H4 (cell line): ENCODE measurements at regions not wholly inside any gene's neighbourhood (a gene's known extent, or its start where the extent isn't known, plus 50 kb on each side); places are given as distances from the start of the nearest gene placed in this dataset.
"Not testable (repeated sequence)": the region's sequence is repeated elsewhere in the genome, so short reads cannot be mapped to it uniquely, and the experiment has no call there.

Experiments used
- DNase-seq: peaks from one replicate; pipeline ENCODE4 v3.0.0-alpha.2; 2015; ENCODE audit warnings: low spot score

DNA sequence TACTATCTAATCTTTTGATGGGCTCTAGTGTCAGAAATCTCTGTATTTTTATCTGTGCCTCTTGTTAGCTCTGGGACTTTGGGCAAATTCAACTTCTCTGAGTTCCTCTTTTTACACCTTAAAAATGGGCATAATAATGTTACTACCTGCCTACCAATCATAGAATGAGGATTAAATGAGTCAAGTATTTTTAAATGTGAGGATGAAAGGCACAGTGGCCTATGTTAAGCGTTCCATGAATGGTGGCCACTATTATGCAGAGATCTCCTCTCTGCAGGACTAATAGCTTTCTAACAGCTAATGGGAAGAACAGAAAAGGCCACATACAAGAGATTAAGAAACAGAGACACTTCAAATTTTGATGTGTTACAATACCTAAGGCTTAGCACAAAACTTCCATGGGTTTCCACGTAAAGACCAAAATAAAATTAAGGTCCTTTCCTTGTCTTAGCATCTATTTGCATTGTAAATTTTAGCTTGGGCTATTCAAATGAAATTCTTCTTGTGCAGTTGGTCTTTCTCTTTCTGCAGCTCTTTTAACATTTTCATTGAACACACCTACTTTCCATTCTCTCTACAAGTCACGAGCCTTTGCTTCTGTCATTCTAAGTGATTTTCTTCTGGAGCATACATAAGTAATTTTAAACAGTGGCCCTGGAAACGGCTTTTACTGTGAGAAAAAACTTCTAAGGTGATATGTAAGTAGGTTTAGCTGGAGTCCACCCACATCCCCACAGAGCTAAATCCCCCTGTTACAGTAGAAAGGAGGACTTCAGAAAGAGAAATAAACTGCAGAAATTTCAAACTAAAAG, 117.9 kb upstream of the MED14 start:
- DNase-seq = no peak

DNA sequence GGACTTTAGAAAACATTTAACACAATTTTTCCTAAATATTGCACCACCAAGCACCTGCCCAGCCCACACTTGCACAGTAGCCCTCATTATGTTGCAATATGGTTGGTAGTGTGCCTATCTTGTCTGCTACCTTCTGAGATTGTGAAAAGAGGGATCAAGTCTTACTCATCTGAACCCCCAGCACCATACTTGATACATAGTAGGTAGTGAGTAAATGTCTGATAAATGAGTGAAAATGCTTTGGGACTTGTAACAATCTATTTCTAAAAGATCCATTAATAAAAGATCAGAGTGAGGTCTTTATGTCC, 118.4 kb upstream of the MED14 start:
- DNase-seq = no peak

DNA sequence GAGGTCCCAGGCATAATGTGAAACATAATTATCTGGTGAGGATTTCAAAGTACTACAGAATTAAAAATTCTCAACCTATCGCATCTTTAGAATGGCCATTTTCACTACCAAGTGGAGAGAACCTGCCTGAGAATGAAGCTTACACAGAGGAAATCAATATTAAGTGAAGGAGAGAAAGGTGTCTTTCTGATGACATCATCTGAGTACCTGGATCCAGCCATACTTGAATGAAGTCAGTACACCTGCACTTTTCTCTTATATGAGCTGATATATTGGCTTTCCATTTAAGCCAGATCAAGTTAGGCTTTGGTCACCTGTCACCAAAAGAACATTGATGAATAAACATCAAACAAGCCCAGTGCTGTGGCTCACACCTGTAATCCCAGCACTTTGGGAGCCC, 118.9 kb upstream of the MED14 start:
- no peak for DNase-seq

DNA sequence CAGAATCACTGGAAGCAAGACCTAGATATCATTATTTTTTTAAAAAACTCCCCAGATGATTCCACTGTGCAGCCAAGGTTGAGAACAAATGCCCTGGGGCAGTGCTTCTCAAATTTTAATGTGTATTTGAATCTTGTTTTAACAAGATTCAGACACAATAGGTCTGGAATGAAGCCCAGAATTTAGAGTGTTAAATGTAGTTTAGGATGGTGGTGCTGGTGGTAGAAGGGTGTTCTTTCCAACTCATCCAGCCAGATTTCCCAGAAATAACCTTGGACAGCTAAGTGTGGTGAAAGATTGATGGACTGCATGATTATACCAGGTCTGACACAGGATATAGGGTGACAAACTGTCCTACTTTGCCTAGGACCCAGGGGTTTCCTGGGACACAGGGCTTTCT, 120.1 kb upstream of the MED14 start:
- DNase-seq = peak; percentile 17

DNA sequence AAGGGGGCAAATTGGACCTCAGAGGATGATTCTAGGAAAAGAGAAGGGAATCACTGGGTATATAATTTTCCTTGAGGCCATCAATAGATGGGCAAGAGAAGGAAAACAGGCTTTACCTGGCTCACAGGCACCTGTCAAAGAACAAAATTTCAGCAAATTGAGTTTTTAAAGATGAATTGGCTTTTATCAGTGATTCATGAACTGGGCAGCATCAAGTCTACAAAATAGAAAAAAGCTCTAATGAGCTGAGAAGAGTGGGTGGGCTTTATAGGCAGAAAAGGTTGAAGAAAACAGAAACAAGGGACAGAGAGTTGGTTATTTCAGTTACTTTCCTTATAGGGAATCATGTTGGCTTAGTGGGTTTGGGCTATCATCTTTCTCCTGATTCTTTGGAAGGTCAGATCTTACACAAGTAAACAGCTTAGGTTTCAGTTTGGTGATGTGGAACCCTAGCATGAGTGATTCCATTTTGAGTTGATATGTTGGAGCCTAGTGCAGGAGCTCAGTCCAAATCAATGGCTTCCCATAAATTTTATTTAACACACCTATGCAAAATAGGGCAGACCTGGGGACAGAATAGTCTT, 120.7 kb upstream of the MED14 start:
- no peak for DNase-seq

DNA sequence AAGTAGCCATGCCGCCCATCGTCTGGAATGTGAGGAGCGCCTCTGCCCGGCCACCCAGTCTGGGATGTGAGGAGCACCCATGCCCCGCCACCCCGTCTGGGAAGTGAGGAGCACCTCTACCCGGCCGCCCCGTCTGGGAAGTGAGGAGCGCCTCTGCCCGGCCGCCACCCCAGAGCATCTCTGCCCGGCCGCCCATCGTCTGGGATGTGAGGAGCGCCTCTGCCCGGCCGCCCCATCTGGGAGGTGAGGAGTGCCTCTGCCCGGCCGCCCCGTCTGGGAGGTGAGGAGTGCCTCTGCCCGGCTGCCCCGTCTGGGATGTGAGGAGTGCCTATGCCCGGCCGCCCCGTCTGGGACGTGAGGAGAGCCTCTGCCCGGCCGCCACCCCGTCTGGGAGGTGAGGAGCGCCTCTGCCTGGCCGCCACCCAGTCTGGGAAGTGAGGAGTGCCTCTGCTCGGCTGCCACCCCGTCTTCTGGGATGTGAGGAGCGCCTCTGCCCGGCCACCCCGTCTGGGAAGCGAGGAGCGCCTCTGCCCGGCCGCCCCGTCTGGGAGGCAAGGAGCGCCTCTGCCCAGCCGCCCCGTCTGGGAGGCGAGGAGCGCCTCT, 126.7 kb upstream of the MED14 start:
- not testable (repeated sequence) for DNase-seq

DNA sequence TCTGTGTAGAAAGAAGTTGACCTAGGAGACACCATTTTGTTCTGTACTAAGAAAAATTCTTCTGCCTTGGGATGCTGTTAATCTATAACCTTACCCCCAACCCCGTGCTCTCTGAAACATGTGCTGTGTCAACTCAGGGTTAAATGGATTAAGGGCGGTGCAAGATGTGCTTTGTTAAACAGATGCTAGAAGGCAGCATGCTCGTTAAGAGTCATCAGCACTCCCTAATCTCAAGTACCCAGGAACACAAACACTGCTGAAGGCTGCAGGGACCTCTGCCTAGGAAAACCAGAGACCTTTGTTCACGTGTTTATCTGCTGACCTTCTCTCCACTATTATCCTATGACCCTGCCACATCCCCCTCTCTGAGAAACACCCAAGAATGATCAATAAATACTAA, 127.9 kb upstream of the MED14 start:
- not testable (repeated sequence) for DNase-seq

DNA sequence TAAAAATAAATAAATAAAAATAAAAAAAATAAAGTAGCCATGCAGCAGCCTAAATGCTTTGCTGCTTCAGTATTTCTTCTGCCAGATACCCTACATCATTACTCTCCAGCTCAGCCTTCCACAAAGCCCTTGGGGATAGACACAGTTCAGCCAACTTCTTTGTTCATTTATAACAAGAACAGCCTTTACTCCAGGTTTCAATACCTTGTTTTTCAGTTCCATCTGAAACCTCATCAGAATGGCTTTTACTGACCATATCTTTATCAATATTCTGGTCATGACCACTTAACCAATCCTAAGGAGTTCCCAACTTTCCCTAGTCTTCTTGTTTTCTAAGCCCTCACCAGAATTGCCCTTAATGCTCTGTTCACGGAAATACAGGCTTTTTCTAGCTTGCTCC, 128.3 kb upstream of the MED14 start:
- DNase-seq = no peak

DNA sequence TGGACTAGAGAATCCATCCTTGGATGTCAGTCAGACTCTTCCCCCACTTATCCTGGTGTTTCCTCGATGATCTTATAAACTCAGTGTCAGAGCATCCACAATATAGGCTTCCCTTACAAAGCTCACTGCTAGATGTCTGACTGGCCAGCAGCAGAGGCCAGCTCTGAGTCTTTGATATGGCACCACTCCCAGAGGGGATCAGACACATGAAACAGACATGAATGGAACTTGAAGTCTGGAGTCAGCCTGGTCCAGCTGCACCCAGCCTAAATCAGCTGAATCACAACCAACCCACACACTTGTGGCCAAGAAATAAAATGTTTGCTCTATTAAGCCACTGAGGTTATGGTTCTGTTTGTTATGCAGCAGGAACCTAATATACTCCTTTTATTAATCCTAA, 129.6 kb upstream of the MED14 start:
- DNase-seq = no peak

DNA sequence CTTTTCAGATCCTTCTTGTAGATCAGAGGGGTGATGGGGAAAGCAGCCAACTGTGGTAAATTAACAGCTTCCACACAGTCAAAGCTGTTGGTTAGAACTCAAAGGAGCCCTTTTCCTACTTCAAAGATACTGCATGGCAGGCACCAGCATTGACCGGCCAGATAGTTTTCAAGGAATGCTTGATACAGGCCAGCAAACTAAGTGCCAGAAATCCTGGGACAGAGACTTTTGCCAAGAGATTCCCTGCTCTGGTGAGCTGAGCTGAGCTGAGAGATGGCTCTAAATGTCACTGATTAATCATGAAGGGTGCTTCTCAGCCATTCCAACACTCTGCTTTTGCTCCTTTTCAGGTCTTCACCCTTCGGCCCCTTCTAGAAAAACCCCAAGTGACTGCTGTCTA, 131.6 kb upstream of the MED14 start:
- DNase-seq = no peak

DNA sequence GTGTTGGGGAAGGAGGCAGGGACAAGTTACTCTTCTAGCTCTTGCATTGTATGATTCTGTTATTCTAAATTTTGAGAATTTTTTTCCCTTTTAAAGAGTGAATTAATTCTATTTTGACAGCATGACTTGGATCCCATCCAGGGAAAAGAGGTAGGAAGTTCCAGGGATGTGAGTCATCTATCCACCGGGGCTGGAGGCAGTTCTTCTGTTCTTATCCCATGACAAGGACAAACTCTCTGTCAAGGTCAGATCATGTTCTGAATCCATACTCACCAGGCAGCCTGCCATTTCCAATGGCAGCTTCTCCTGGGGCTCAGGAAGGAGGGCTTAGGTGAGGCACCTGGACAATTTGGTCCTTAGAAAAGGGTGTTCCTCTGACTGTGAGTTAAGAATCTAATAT, 132.0 kb upstream of the MED14 start:
- DNase-seq = peak; percentile 26

DNA sequence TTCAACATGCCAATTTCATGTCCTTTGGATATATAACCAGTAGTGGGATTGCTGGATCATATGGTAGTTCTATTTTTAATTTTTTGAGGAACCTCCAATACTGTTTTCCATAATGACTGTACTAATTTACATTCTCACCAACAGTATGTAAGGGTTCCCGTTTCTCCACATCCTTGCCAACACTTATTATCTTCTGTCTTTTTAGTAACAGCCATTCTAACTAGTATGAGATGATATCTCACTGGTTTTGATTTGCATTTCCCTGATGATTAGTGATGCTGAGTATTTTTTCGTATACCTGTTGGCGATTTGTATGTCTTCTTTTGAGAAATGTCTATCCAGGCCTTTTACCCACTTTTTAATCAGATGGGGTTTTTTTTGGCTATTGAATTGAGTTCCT, 133.5 kb upstream of the MED14 start:
- DNase-seq = no peak

DNA sequence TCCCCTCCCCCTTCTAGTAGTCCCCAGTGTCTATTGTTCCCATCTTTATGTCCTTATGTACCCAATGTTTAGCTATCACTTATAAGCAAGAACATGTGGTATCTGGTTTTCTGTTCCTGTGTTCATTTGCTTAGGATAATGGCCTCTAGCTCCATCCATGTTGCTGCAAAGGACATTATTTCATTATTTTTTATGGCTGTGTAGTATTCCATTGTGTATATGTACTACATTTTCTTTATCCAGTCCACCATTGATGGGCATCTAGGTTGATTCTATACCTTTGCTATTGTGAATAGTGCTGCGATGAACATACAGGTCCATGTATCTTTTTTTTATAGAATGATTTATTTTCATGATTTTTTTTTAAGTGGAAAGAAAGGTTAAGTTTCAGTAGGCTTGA, 135.6 kb upstream of the MED14 start:
- not testable (repeated sequence) for DNase-seq

DNA sequence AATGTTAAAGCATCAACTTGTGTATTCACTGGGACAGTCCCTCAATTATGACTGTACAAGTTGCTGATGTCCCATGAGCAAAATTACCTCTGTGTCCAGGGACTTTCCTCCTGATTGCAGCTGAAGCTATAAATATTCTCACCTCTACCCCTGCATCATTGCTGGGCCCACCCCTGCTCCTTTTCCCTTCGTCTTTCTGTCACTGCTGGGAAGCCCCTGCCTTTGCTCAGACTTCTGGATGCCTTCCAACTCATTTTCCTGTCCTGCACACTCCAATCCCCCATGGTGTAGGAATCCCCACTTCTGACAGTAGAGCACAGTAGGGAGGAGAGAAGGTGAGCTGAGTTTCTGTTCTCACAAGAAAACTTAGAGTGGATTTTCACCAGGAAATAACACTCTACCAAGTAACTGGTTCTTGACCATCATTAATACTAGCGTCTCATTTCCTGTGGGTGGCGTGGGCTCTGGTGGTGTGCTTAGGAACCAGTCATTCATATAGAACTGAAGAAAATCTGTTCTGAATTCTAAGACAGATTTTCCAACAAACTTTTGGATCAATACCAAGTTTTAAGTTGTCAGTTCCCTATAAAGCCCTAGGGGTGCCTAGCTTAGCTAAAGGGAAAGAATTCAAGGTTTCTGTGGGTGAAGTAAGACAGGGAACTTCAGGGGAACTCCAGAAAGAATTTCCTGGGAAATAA, 136.2 kb upstream of the MED14 start:
- DNase-seq = no peak

DNA sequence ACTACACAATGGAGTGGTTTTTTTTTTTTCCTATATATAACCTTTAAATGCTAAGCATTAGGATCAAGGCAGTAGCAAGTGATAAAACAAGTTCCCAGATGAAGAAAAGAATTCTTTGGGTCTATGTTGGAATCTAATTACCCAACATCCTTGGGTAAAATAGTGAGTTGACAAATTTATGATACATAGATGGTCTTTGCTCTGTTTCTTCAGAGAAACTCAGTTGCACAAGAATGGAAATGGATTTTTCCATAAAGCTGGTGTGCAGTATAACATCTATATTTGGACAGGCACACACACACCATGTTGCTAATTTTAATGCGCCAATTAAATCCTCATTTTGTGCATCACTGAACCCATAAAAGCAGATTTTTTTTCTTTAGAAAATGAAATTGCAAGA, 137.0 kb upstream of the MED14 start:
- DNase-seq = no peak

DNA sequence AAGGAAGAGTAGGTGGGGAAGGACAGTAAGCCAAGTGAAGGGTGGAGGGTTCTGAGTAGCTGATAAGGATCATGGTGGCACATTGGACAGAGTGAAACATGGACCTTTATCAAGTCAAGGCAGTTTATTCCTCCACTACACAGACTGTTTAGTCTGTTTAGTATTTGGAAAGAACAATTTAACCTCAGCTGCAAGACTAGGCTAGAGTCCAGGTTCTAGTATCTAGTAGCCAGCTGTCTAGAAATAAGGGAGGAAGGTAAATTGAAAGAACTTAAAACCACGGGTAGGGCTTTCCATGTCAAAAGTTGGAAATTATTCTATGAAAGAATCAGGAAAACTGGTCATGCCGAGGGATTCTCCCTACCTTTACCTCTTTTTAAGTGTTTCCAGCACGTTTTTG, 140.1 kb upstream of the MED14 start:
- no peak for DNase-seq

DNA sequence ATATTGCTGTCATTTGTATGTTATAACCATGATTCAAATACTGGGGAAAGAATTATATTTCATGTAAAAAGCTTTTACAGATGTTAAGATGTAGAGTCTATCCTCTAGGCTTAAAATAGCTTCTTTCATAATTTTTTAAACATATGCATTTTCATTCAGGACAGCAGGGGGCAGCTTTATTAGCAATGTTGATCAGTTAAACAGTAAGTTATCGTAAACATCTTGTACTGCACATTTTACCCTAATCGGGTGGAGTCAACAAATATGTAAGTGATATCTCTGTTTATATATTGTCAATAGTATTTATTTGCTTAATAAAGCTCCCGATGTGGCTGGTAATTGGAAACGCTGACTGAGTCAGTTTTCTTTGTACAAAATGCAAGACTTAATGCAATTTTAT, 142.5 kb upstream of the MED14 start:
- DNase-seq = peak; percentile 7

DNA sequence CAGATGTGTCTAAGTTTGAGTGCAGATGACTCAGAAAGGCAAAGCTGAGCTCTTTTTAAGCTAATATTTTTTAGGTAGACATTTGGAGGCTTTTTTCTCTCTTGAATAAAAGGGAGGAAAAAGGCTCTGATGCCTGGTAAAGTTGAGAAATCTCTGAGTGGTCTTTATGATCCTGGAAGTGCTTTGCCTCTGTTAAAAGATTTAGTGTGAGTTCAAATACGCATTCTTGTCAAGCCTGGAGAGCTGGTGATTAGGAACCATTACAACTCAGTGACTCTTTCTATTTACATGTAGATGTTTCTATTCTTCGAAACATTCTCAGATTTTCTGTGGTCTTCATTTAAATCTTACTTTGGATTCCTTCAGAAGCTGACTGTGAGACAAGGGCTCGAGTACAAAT, 143.4 kb upstream of the MED14 start:
- DNase-seq = no peak

DNA sequence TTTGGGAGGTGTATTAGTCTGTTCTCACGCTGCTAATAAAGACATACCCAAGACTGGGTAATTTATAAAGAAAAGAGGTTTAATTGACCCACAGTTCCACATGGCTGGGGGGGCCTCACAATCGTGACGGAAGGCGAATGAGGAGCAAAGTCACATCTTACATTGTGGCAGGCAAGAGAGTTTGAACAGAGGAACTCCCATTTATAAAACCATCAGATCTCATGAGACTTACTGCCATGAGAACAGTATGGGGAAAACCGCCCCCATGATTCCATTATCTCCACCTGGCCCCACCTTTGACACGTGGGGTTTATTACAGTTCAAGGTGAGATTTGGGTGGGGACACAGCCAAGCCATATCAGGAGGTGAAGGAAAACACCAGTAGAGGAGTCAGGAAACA, 143.8 kb upstream of the MED14 start:
- not testable (repeated sequence) for DNase-seq

DNA sequence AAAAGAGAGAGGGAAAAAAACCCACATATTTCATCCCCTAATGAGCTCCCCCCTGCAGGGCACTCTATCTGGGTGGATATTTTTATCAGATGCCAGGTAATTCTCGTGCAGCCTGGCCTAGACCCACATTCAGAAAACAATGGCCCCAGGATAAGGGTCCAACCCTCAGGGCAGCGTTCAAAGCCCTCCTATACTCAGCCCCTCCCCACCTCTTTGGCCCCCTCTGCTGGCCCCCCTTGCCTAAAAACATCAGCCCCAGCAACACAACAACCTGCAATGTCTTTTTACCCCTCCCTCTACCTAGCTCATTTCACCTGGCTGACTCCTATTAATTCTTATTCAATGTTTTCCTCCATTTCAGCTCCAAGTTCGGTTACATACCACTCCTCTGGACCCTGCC, 145.4 kb upstream of the MED14 start:
- no peak for DNase-seq

DNA sequence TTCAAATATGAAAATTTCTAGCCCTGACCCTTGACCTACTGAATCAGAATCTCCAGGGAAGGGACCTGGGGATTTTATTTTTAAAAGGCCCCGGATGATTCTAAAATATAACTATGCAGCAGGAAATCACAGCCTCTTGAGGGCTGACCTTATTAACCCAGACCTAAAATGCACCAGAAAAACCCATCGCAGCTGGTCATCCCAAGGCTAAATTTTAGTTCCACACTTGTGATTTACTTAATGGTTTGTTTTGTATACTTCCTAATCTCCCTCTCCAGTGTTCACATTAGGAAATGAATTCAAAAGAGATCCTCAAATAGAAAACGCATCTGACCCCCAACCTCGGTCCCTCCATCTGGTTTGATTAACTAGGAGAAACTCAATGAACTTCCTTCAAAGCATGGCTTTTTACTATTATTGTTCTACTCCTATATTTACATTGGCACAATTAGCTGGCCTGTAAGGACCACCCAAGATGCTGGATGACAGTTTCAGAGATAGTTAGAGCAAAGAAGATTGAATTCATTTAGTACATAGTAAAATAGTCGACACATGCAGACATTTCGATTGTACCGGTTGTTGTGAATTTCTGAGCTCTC, 147.8 kb upstream of the MED14 start:
- no peak for DNase-seq

DNA sequence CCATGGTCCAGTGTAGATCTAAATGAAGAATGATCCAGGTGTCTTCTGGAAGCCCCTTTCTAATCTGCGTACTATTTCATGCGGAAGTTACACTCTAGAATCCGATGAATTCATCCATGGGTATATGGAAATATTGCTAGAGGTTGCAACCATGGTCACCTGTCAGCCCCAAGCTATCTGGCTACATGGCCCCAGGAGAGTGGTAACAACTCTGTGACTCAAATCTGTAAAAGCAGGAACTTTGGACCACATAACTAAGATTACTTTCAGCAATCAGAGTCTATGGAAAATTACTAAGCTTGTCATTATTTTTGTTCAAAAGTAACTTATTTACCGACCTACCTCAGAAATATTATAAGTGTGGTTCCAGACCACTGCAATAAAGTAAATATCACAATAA, 150.6 kb upstream of the MED14 start:
- no peak for DNase-seq

DNA sequence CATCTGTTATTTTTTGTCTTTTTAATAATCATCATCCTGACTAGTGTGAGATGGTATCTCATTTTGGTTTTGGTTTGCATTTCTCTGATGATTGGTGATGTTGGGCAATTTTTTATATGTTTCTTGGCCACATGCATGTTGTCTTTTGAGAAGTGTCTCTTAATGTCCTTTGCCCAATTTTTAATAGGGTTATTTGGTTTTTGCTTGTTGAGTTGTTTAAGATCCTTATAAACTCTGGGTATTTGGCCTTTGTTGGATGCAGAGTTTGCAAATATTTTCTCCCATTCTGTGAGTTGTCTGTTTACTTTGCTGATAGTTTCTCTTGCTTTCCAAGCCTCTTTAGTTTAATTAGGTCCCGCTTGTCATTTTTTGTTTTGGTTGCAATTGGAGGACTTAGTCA, 152.1 kb upstream of the MED14 start:
- DNase-seq = no peak
